Germinal center (tissue), 1 donor: ENCODE measurements at regions not wholly inside any gene's neighbourhood (a gene's known extent, or its start where the extent isn't known, plus 50 kb on each side); places are given as distances from the start of the nearest gene placed in this dataset.
"Not testable (repeated sequence)": the region's sequence is repeated elsewhere in the genome, so short reads cannot be mapped to it uniquely, and the experiment has no call there.

Source experiments
- DNase-seq: peaks from one replicate; pipeline ENCODE4 v3.0.0; 2012; ENCODE audit warnings: mixed read lengths, low spot score

DNA sequence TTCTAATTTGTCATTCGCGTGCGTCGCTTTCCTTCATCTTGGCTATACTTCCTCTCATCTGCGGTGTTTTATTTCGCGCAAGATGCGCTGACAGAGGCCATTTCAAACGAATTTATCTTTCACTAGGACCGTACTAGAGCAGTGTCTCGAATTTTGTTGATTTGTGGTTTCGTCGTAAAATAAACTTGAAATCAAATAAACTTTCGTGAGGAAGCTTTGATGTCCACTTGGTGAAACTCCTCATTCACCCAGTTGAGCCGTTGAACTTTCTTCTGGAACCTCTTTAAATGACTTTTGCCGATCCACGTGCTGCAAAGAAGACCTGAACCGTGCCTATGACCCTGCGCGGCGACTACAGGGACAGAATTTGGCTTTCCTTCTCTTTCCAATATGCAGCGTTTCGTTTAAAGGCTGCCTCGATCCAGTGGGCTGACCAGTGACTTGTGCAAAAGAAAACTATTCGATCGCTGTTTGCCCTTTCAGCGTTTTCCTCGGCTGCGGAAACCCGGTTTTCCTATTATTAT, 163.9 kb upstream of the PPP1R3A start:
- peak; percentile 1 for DNase-seq

DNA sequence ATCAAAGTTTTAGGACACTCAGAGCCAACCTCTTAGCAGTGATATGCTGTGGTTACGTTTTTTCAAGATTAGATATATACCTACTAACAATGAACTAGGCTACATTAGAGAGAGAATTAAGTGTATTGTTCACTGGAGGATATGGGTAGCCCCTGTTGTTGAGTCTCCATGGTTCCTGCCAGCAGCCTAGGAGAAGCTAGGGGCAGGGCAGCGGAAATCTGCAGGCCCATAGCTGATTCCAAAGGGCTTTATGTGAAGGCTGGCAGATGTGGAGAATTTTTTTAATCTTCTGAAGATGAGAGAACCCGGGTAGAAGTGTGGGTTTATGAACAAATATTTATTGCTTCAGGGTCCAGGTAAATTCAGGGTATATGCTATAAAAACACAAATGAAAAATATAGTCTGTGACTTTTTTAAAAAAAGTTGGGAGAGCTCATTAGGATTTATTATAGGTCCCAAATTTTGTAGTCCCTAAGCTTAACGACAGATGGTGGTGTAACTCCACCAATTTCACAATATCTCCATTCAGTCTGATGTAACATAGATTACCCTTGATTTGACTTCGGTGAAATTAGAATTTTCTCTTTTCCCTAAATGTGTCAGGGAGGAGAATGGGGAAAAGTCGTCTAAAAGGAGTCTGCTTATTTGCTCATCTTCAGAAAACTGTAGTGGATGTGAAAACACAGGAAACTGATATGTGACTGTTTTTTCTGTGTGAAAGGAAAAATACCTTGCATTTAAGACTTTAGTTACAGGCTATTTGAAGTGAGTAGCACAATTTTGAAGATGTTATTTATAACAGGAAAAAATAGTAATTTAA, 163.0 kb upstream of the PPP1R3A start:
- peak; percentile 15 for DNase-seq

DNA sequence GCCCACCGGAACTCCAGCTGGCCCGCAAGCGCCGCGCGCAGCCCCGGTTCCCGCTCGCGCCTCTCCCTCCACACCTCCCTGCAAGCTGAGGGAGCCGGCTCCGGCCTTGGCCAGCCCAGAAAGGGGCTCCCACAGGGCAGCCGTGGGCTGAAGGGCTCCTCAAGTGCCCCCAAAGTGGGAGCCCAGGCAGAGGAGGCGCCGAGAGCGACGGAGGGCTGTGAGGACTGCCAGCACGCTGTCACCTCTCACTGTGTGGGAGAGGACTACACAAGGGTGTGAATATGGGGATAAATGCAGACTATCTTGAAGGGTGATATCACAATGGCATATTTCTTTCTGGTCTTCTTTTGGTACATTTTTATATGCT, 158.3 kb upstream of the PPP1R3A start:
- DNase-seq, result not testable (repeated sequence)

DNA sequence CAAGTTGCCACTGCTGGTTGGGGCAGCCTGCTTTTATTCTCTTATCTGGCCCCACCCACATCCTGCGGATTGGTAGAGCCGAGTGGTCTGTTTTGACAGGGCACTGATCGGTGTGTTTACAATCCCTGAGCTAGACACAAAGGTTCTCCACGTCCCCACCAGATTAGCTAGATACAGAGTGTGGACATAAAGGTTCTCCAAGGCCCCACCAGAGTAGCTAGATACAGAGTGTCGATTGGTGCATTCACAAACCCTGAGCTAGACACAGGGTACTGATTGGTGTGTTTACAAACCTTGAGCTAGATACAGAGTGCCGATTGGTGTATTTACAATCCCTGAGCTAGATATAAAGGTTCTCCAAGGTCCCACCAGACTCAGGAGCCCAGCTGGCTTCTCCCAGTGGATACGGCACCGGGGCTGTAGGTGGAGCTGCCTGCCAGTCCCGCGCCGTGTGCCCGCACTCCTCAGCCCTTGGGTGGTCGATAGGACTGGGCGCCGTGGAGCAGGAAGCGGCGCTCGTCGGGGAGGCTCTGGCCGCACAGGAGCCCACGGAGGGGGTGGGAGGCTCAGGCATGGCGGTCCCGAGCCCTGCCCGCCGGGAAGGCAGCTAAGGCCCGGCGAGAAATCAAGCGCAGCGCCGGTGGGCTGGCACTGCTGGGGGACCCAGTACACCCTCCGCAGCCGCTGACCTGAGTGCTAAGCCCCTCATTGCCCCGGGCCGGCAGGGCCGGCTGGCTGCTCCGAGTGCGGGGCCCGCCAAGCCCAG, 157.8 kb upstream of the PPP1R3A start:
- DNase-seq, result not testable (repeated sequence)

DNA sequence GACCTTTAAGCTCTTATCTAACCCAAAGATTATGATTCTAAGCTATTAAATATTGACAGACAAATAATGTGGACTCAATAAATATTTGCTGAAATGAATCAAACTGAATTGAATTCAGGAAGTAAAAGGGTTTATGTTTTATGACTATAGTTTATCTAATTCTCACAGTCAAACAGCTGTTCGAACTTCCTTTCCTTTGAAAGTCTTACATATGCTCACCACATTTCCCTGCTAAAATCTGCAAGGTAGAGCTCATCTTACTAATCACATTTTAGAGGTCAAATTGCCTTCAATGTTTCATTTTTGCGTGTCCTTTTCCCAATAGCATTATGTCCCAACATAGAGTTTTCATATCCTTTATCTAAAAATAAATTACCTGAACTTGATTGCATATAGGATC, 154.9 kb upstream of the PPP1R3A start:
- DNase-seq, result no peak

DNA sequence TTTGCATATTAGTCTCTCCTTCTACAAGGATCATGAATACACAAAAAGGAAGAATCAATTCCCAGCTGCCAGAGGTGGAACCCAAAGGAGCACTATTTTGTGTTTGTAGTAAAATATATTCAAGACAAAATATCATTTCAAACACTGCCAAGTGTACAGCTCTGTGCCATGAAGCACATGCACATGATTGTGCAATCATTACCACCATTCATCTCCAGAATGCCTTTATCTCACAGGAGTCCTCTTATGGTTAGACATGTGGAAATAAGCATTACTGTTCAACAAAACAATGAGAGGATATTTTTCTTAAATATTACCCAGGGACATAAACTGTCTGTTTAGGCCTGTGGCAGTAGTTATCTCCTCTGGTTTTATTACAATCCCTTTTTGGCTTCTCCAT, 151.4 kb upstream of the PPP1R3A start:
- no peak for DNase-seq

DNA sequence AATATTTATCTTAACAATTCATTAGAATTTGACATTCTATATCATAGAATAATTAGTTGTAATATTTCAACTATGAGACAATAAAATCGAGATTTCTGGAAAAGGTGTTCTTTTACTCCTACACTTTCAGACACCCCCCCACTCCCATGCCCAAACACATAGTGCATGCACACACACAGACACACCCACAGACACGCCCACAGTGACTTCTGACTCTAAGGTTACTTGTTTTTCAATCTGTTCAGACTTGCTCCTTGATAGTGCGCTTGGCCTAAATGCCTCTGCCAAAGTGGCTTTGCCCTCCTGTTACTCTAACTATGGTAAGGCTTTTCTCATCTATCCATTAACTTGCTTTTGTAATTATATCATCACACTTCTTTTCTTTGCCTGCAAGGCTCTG, 144.0 kb upstream of the PPP1R3A start:
- DNase-seq, result no peak

DNA sequence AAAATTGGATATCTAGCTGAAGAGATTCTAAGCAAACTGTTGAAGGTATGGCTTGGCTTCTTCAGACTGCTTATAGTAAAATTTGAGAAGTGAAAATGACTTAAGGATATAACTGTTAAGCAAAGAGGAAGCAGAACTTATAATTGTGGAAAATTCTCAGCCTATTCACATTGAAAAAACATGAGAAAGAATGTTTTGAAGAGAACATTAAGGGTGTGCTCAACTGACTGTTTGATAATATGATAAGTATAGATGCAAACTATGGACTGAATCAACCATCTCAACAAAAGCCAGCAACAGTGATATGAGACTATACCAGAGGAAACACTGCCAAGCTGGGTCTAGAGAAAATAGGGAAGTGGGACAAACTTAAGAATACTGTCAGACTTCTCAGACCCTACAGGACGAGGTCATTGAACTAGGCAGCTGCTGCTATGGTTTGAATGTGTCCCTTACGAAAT, 133.1 kb upstream of the PPP1R3A start:
- DNase-seq, result peak; percentile 29

DNA sequence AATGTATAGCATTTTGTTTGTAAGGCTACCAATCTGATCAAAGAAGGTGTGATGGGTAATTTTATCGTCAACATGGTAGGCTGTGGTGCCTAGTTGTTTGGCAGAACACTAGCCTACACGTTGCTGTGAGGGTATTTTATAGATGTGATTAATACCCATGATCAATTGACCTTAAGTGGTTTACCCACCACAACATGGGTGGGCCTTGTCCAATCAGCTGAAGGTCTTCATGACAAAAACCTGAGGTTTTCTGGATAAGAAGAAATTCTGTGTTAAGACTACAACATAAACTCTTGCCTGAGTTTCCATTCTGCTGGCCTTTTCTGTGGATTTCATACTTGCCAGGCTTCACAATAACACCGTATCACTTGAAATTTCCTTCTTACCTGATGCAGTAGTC, 131.8 kb upstream of the PPP1R3A start:
- no peak for DNase-seq

DNA sequence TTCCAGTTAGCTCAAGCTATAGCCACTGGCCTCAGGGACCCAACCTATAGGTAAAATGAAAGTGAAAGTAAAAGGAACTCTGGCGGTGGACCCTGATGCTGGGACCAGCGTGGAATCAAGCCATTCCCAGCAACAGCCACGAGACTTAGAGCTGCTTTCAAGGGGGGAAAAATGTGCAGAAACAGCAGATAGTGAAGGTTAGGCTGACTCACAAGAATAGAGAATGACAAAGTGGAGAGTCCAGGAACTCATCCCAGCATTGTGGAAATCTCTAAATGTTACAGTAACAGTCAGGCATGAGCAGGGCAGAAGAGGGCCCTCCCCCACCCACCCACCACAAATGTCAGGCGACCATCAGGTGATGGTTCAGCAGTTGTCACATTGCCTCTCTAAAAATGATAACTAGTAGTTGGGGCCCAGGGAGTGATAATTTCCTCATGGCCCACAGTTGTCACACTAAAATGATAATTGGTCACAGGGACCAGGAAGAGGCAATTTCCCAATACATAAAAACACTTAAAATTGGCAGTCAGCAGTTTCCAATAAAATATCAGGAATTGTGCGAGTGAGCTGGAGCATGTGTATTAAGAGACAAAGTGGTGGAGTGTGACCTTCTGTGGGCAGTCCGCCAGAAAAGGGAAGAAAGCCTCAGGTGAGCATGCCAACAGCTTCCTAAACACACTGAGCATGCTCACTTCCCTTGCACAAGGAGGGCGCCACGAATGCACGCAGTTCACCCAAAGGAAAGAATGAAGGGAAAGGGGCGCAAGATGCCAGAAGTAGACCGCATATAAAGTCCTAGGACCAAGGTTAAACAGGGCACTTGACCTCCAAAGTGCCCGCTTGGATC, 129.8 kb upstream of the PPP1R3A start:
- DNase-seq, result no peak

DNA sequence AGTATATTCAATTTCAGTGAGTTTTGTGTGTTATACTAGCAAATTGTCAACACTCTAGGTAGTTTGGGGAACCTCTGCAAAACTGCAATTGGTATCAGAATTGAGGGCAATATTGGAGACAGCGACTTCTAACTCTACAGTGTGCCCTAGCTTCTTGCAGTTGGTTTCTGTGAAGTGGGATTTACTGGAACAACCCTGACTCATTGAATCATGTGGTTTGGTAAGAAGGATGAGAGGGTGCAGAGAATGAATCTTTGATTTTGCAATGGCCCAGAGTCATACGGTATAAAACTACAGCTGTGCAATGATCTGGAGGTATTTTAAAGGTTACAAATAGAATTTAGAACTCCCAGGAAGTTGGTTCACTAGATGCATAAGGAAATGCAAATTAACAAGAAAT, 129.1 kb upstream of the PPP1R3A start:
- DNase-seq, result no peak

DNA sequence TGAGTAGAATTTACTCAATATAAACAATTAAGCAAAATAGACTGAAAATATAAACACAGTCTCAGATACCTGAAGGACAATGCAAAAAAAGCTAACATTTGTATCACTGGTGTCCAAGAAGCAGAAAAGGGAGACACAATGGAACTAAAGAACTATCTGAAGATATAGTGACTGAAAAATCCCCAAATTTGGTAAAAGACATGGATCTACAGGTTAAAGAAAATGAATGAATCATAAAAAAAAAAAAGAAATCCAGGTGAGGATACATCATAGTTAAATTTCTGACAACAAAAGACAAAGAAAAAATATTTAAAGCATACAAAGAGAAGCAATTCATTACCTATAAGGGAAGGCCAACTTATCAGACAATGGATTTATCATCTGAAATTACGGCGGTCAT, 114.7 kb upstream of the PPP1R3A start:
- no peak for DNase-seq

DNA sequence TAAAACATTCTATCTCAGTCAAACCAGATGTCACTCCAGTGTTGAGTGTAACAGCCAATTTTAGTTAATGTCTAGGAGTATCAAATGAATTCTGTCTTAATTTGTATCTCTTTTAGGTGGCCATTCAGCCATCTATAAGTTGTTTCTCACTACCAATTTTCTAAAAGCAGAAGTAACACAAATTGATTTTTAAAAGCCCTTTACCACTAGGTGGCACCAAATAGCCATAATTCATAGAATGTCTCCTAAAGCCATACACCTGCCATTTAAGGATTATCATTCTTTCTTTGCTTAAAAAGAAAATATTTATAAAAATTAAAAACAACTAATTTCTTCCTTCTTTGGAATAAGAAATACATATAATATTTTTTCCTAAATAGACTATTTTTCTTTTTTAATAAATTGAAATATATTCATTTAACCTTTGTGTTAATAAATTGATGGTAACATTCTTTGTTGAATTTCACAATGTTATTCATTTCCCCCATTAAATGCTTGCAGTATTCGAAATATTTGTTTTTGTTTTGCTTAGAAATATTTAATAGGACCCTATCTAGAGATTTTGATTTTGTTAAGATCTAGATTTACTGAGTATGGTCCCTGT, 107.8 kb upstream of the PPP1R3A start:
- peak; percentile 41 for DNase-seq

DNA sequence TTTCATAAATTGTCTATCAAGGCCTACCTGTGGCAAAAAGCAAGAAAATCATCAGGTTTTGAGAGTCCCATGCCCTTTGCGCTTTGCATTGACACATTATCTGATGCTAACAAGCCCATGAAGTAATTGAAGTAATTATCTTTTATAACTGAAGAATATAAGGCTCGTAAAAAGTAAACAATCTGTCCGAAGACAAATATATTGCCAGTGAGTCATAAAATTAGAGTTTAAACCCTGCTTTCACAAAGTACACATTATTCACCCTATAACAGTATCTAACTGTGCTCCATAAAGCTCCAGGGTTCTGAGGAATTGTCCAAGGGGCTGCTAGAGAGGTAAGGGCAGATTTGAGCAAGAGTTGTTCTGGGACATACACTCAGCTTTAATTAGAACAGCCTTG, 102.3 kb upstream of the PPP1R3A start:
- DNase-seq, result no peak

DNA sequence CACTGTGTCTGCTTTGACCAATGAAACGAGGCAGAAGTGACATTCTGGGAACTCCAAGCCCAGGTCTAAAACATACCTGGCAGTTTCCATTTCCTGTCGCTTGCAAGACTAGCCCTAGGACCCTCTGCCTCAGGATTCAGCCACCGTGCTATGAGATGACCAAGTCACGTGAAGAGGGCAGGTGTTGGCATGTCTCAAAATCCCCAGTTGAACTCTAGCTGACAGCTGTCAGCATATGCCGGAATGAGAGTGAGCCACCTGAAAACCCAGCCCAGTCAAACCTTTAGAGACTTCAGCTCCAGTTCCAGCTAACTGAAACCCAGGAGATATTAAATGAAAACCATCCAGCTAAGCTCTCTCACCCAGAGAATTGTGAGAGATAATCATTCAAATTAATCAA, 89.9 kb upstream of the PPP1R3A start:
- no peak for DNase-seq

DNA sequence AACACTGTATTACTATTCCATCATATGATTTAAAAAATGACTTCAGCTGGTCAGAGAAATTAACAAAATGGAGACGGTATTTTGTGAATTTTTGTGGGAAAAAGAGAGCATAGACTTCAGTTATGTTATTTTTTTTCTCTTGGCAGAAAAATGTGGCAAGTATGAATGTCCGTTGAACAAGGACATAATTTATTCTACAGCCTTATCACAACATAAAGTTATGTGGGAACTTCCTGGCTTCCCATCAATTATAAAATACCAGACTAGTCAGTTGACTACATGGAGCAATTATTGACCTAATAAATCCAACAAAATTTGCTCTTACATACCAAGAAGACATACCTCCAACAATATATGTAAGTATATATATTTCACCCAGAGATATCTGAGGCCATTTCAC, 88.6 kb upstream of the PPP1R3A start:
- no peak for DNase-seq

DNA sequence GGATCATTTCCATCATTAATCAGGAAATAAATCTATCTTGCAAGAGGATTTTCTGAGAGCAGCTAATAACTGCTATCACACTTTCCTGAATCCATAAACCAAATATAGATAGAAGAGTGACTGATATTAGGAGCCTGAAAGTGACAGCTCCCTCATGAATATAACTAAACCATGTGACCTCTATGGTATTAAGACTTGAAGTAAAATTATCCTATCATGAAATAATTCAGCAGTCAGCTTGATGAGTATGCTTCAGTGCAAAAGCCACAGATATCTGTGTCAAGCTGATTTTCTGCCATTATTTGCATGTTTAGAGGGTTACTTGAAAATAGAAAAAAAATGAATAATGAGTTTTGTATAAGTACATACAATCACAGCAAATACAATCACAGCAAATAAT, 80.1 kb upstream of the PPP1R3A start:
- no peak for DNase-seq

DNA sequence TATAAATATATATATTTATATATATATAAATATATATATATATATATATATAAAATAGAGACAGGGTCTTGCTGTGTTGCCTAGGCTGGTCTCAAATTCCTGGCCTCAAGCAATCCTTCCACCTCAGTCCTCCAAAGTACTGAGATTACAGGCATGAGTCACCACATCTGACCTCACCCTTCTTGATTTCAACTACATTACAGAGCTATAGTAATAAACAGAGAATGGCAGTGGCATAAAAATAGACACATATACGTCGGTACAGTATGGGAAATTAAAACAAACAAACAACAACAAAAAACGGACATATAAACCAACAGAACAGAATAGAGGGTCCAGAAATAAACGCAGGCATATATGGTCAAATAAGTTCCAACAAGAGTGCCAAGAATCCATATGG, 77.6 kb upstream of the PPP1R3A start:
- no peak for DNase-seq

DNA sequence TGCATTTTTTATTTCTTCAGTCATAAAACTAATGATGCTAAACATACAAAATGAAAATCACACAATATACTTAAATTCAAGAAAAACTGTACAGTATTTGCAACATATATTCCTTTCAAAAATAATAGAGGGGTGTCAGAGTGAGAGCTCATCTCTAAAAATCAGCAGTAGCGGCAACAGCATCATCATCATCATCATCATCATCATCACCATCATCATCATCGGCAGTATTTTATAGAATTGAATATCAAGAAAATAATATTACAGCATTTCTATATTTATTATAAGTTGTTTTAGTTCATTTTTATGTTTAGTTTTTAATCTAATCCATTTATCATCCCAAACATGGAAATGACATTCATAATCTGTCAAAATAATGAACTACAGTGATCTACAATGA, 67.4 kb upstream of the PPP1R3A start:
- DNase-seq, result no peak

DNA sequence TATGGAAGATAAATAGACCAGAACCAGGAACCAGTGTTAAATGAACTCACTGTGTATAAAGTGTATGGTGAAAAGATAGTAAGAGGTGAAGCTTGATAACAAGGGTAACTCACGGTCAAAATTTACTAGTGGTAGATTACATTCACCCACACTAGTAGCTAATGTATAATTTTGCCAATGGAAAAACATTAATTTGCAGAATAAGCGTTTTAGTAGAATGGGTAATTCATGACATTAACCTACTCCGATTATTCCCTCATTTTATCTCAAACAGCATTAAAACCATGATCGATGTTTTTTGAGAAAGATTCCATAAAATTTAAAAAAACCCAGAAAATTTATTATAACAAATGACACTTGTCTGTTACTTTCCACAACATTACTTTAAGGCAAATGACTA, 57.7 kb upstream of the PPP1R3A start:
- no peak for DNase-seq

DNA sequence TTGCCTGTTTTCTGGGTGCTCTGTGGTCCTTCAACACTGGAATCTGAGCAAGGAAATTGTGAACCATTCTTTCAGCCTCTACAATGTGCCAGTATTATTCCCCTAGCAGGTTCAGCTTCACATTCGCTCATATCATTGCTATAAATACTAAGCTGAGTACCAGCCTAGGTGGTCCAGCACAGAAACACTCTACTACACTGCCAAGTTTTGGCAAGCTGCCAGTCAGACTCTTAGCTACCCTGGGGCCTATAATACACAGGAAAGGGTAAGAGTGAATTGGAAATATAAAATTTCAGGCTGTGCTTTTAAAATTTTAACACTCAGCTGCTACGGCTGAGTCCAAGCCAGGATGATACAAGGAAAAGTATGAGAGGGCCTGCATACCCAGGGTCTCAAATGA, 49.9 kb upstream of the PPP1R3A start:
- DNase-seq, result no peak
